B cell (primary cell): ENCODE measurements at regions not wholly inside any gene's neighbourhood (a gene's known extent, or its start where the extent isn't known, plus 50 kb on each side); places are given as distances from the start of the nearest gene placed in this dataset.

Source experiments
- CTCF ChIP-seq: fragments of 200-600 bp; IDR thresholded peaks from one replicate; pipeline ENCODE4 v1.8.0; 2022; ENCODE audit warnings: antibody characterized with exemption, mild to moderate bottlenecking
- EZH2 ChIP-seq: IDR thresholded peaks from 2 replicates; pipeline ENCODE4 v1.6.1; 2012; ENCODE audit warnings: borderline replicate concordance, low read depth, mild to moderate bottlenecking, moderate library complexity, low read length; ENCODE audit not compliant: insufficient read depth, poor library complexity, severe bottlenecking

- TF ChIP-seq CTCF (no peak), EZH2 (no peak)
Observed at GRCh38 chr16:59213952-59214351, 479.8 kb upstream of the GOT2 start.
